Stimulated activated CD8-positive, alpha-beta memory T cell treated with anti-CD3 and anti-CD28 coated beads, Interleukin-7, amount 100 ng/mL, for 1 hour (primary cell): ENCODE measurements at regions not wholly inside any gene's neighbourhood (a gene's known extent, or its start where the extent isn't known, plus 50 kb on each side); places are given as distances from the start of the nearest gene placed in this dataset.
"Not testable (repeated sequence)": the region's sequence is repeated elsewhere in the genome, so short reads cannot be mapped to it uniquely, and the experiment has no call there.

Experiments
- DNase-seq, 2 donors: peaks; one replicate each; pipeline ENCODE4 v3.0.0-alpha.2; 2020; ENCODE audit warnings: low read depth in 2 of 2

- not testable (repeated sequence) for DNase-seq
These were observed 186.9 kb downstream of the NPIPB11 start for GRCh38 chr16:29219562-29219961.

- not testable (repeated sequence) for DNase-seq
These were observed 187.9 kb downstream of the NPIPB11 start for GRCh38 chr16:29218649-29219048.

- not testable (repeated sequence) for DNase-seq
These were observed 188.3 kb downstream of the NPIPB11 start for GRCh38 chr16:29218171-29218570.

- DNase-seq = not testable (repeated sequence)
These were observed 188.8 kb downstream of the NPIPB11 start for GRCh38 chr16:29217752-29218126.

- DNase-seq = not testable (repeated sequence)
These were observed 189.3 kb downstream of the NPIPB11 start for GRCh38 chr16:29217104-29217751.

- not testable (repeated sequence) for DNase-seq
These were observed 192.7 kb downstream of the NPIPB11 start for GRCh38 chr16:29213770-29214169.

GRCh38 chr16:29213251-29213650 is 193.3 kb downstream of the NPIPB11 start:
- not testable (repeated sequence) for DNase-seq

GRCh38 chr16:29212084-29213027 is 194.2 kb downstream of the NPIPB11 start:
- not testable (repeated sequence) for DNase-seq

GRCh38 chr16:29211456-29211855 is 195.1 kb downstream of the NPIPB11 start:
- not testable (repeated sequence) for DNase-seq

GRCh38 chr16:29210299-29211150 is 196.0 kb downstream of the NPIPB11 start:
- not testable (repeated sequence) for DNase-seq

GRCh38 chr16:29206120-29206519 is 200.4 kb downstream of the NPIPB11 start:
- not testable (repeated sequence) for DNase-seq

GRCh38 chr16:29205151-29205550 is 201.4 kb downstream of the NPIPB11 start:
- not testable (repeated sequence) for DNase-seq

GRCh38 chr16:29204806-29205135 is 201.7 kb downstream of the NPIPB11 start:
- DNase-seq = no peak

- not testable (repeated sequence) for DNase-seq
These were observed 202.3 kb downstream of the NPIPB11 start for GRCh38 chr16:29203933-29204805.

- not testable (repeated sequence) for DNase-seq
These were observed 203.2 kb downstream of the NPIPB11 start for GRCh38 chr16:29203046-29203932.

GRCh38 chr16:29202642-29203041 is 203.9 kb downstream of the NPIPB11 start:
- DNase-seq = not testable (repeated sequence)

GRCh38 chr16:29202025-29202632 is 204.4 kb downstream of the NPIPB11 start:
- DNase-seq = not testable (repeated sequence)

- DNase-seq = not testable (repeated sequence)
These were observed 205.1 kb downstream of the NPIPB11 start for GRCh38 chr16:29201296-29202024.

GRCh38 chr16:29200681-29201080 is 205.8 kb downstream of the NPIPB11 start:
- not testable (repeated sequence) for DNase-seq
